ENCODE measurements at regions not wholly inside any gene's neighbourhood (a gene's known extent, or its start where the extent isn't known, plus 50 kb on each side); places are given as distances from the start of the nearest gene placed in this dataset.

DNA sequence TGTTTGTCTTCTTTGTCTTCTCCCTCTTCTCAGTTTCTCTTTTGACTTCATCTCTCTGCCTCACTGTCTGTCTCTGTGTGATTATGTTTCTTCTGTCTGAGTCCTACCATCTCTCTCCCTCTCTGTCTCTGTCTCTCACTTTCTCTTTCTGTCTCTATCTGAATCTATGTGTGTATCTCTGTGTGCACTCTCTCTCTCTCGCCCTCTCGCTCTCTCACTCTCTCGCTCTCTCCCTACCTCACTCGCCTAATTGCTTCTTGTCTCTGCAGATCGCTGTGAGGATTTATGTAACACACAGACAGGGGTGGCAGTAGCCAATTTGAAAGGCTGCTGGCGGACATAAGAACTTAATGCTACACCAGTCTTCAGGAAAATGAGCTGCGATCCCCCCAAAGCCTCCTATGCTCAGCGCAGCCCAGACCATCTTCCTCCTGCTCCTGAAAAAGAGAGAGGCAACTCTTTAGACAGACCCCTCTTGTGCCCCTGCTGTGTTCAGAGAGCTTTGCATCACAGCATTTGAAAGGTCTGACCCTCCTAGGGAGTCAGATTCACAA, 140.9 kb downstream of the CCT6B start:
- TF ChIP-seq POLR2A (IDR thresholded peaks at IDR 0.05) (no peak), CTCF (IDR thresholded peaks at IDR 0.05) (no peak)

Measured in right lobe of liver (tissue), 4 donors.